Kidney epithelial cell (primary cell): ENCODE measurements at regions not wholly inside any gene's neighbourhood (a gene's known extent, or its start where the extent isn't known, plus 50 kb on each side); places are given as distances from the start of the nearest gene placed in this dataset.
A peak's percentile ranks its signal among the peaks of the same experiment; 100 is the strongest.

Source experiments
- DNase-seq: peaks from one replicate; pipeline ENCODE4 v3.0.0-alpha.2; 2010; ENCODE audit warnings: low read depth
- H3K27me3 ChIP-seq: 2 replicates; pipeline ENCODE4 v1.6.0; 2011; ENCODE audit warnings: low read length; ENCODE audit not compliant: control insufficient read depth, insufficient read depth
- H3K36me3 ChIP-seq: 2 replicates; pipeline ENCODE4 v1.5.1; 2011; ENCODE audit warnings: low read length; ENCODE audit not compliant: control insufficient read depth, insufficient read depth
- H3K4me3 ChIP-seq: 2 replicates; pipeline ENCODE4 v1.5.1; 2011; ENCODE audit warnings: low read depth, mild to moderate bottlenecking, control low read depth, low read length
- TF ChIP-seq, protein P1 (sequence below): IDR thresholded peaks from 2 replicates; pipeline ENCODE4 v1.5.1; 2011; ENCODE audit warnings: mild to moderate bottlenecking, moderate library complexity, low read length, control low read depth, inconsistent platforms; ENCODE audit not compliant: insufficient read depth, poor library complexity, severe bottlenecking

GRCh38 chr16:14007450-14007849, 63.7 kb upstream of the MRTFB start:
- TF ChIP-seq, protein P1, sequence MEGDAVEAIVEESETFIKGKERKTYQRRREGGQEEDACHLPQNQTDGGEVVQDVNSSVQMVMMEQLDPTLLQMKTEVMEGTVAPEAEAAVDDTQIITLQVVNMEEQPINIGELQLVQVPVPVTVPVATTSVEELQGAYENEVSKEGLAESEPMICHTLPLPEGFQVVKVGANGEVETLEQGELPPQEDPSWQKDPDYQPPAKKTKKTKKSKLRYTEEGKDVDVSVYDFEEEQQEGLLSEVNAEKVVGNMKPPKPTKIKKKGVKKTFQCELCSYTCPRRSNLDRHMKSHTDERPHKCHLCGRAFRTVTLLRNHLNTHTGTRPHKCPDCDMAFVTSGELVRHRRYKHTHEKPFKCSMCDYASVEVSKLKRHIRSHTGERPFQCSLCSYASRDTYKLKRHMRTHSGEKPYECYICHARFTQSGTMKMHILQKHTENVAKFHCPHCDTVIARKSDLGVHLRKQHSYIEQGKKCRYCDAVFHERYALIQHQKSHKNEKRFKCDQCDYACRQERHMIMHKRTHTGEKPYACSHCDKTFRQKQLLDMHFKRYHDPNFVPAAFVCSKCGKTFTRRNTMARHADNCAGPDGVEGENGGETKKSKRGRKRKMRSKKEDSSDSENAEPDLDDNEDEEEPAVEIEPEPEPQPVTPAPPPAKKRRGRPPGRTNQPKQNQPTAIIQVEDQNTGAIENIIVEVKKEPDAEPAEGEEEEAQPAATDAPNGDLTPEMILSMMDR, result no peak
- H3K4me3 ChIP-seq, result no peak overlapping the region
- no peaks in the 10 kb centered on the region for H3K36me3 ChIP-seq
- H3K27me3 ChIP-seq, result no peaks in the 10 kb centered on the region
- no peak for DNase-seq

GRCh38 chr16:14011001-14011400, 60.1 kb upstream of the MRTFB start:
- DNase-seq, result no peak
- no peak overlapping the region for H3K4me3 ChIP-seq
- no peaks in the 10 kb centered on the region for H3K36me3 ChIP-seq
- TF ChIP-seq, protein P1, result no peak
- H3K27me3 ChIP-seq, result no peaks in the 10 kb centered on the region

DNA sequence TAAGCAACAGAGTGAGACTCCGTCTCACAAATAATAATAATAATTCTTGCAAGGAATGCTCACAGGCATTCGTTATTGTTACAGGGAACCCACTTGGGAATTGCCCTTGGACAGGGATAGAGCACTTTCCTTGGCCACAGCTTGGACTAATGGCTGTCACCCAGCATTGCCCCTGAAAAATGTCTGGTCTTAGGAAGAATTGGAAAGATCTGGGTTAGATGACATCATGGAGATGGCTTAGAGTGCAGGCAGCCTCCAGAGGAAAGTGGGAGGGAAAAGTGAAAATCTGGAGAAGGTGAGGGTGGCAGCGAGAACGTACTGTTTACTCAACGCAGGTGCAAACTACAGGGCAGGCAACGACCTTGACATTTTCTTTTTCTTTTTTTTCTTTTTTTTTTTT, 59.3 kb upstream of the MRTFB start:
- TF ChIP-seq, protein P1, result no peak
- Histone ChIP-seq H3K27me3 (no peaks in the 10 kb centered on the region), H3K4me3 (no peak overlapping the region), H3K36me3 (no peaks in the 10 kb centered on the region)
- no peak for DNase-seq

DNA sequence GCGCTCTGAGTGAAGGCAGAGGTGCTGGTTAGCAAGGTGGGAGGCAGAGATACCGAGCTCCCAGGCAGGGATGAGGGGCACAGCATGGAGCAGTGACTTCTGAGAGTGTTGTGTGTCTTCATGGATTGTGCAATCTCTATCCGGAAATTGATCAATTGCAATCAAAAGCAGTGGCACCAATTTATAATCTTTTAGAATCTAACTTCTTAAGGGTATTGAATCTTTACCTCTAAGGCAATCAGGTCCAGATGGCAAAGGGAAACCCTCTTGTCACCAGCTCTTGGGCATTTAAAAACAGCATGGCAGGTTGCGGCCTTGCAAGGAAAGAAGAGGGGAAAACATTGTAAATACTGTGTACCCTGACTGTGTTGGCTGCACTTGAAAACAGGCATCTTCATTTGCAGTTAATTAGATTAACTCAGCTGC, 58.0 kb upstream of the MRTFB start:
- no peak for DNase-seq
- H3K4me3 ChIP-seq, result no peak overlapping the region
- no peaks in the 10 kb centered on the region for H3K27me3 ChIP-seq
- TF ChIP-seq, protein P1, result no peak
- H3K36me3 ChIP-seq, result no peaks in the 10 kb centered on the region

GRCh38 chr16:14013571-14014283, 57.4 kb upstream of the MRTFB start:
- H3K4me3 ChIP-seq, result no peak overlapping the region
- TF ChIP-seq, protein P1, result no peak
- H3K36me3 ChIP-seq, result no peaks in the 10 kb centered on the region
- peak; percentile 89 for DNase-seq
- no peaks in the 10 kb centered on the region for H3K27me3 ChIP-seq

GRCh38 chr16:14014284-14014625, 56.9 kb upstream of the MRTFB start:
- H3K36me3 ChIP-seq, result no peaks in the 10 kb centered on the region

More at GRCh38 chr16:14014284-14014625, 56.9 kb upstream of the MRTFB start:
- DNase-seq, result no peak
- Histone ChIP-seq H3K27me3 (no peaks in the 10 kb centered on the region), H3K4me3 (no peak overlapping the region)
- TF ChIP-seq, protein P1, result no peak
